HG02981 (cell line): ENCODE measurements at regions not wholly inside any gene's neighbourhood (a gene's known extent, or its start where the extent isn't known, plus 50 kb on each side); places are given as distances from the start of the nearest gene placed in this dataset.

Source experiments
- ATAC-seq: cut with Tn5 transposase; IDR thresholded peaks from one replicate; pipeline ENCODE4 v1.9.1; 2021; ENCODE audit warnings: mild to moderate bottlenecking, moderate library complexity; ENCODE audit not compliant: unreplicated experiment

- ATAC-seq, result no peak
Observed at GRCh38 chr9:107706701-107707427, 217.3 kb upstream of the KLF4 start.

GRCh38 chr9:107705521-107705920 lies 216.0 kb upstream of the KLF4 start:
- no peak for ATAC-seq

- no peak for ATAC-seq
Observed at GRCh38 chr9:107704774-107705173, 215.2 kb upstream of the KLF4 start.

GRCh38 chr9:107703651-107704050 lies 214.1 kb upstream of the KLF4 start:
- no peak for ATAC-seq

- no peak for ATAC-seq
Observed at GRCh38 chr9:107700847-107701246, 211.3 kb upstream of the KLF4 start.

GRCh38 chr9:107699231-107699630 lies 209.7 kb upstream of the KLF4 start:
- ATAC-seq, result no peak

GRCh38 chr9:107698779-107699178 lies 209.2 kb upstream of the KLF4 start:
- ATAC-seq, result no peak

GRCh38 chr9:107696302-107696701 lies 206.7 kb upstream of the KLF4 start:
- no peak for ATAC-seq

GRCh38 chr9:107694390-107694789 lies 204.8 kb upstream of the KLF4 start:
- ATAC-seq, result no peak

GRCh38 chr9:107693625-107694326 lies 204.2 kb upstream of the KLF4 start:
- no peak for ATAC-seq

GRCh38 chr9:107691664-107692063 lies 202.1 kb upstream of the KLF4 start:
- ATAC-seq, result no peak

GRCh38 chr9:107690021-107690420 lies 200.5 kb upstream of the KLF4 start:
- ATAC-seq, result no peak

- no peak for ATAC-seq
Observed at GRCh38 chr9:107688728-107689127, 199.2 kb upstream of the KLF4 start.

GRCh38 chr9:107685901-107686300 lies 196.3 kb upstream of the KLF4 start:
- no peak for ATAC-seq

GRCh38 chr9:107685376-107685775 lies 195.8 kb upstream of the KLF4 start:
- no peak for ATAC-seq

GRCh38 chr9:107684224-107684623 lies 194.7 kb upstream of the KLF4 start:
- ATAC-seq, result no peak

GRCh38 chr9:107683566-107683965 lies 194.0 kb upstream of the KLF4 start:
- ATAC-seq, result no peak

- ATAC-seq, result no peak
Observed at GRCh38 chr9:107681988-107682387, 192.4 kb upstream of the KLF4 start.

- no peak for ATAC-seq
Observed at GRCh38 chr9:107675351-107676259, 186.0 kb upstream of the KLF4 start.

- ATAC-seq, result no peak
Observed at GRCh38 chr9:107674721-107675277, 185.2 kb upstream of the KLF4 start.
